GM13976 (cell line): ENCODE measurements at regions not wholly inside any gene's neighbourhood (a gene's known extent, or its start where the extent isn't known, plus 50 kb on each side); places are given as distances from the start of the nearest gene placed in this dataset.
"Not testable (repeated sequence)": the region's sequence is repeated elsewhere in the genome, so short reads cannot be mapped to it uniquely, and the experiment has no call there.

Experiments
- DNase-seq: peaks from one replicate; pipeline ENCODE4 v3.0.0; 2012; ENCODE audit warnings: low spot score
- in situ Hi-C: fragments of 300-500 bp; cut with MboI; formaldehyde crosslinking; loops from one replicate; pipeline ENCODE4 v1.12.0; 2022; ENCODE audit warnings: low sequenced_read_pairs, mixed read lengths, inconsistent platforms; ENCODE audit not compliant: unreplicated experiment
- TF ChIP-seq, protein P1 (sequence below): IDR thresholded peaks from 2 replicates; pipeline ENCODE4 v1.5.1; 2012; ENCODE audit warnings: borderline replicate concordance, mild to moderate bottlenecking; ENCODE audit not compliant: insufficient read depth; ENCODE audit errors: extremely low read depth, missing control alignments, control extremely low read depth

DNA sequence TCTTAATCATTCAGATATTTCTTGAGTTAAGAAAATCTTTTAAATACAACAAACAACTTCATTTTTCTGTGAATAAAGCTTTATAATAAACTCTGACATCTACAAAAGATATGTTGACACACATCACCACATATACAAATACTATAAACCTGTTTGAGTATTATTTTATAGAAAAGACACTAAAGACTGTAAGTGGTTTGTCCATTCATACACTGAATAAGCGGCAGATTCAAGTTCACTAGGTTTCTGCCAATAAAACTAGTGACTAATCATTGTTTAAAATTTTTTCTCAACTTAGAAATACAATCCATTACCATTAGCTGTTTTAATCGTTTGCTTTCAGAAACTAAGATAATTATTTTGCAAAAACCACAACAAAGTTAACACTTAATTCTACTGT is 1900.0 kb downstream of the C4orf33 start:
- no peak for DNase-seq
- in situ Hi-C loops: no loop called here

DNA sequence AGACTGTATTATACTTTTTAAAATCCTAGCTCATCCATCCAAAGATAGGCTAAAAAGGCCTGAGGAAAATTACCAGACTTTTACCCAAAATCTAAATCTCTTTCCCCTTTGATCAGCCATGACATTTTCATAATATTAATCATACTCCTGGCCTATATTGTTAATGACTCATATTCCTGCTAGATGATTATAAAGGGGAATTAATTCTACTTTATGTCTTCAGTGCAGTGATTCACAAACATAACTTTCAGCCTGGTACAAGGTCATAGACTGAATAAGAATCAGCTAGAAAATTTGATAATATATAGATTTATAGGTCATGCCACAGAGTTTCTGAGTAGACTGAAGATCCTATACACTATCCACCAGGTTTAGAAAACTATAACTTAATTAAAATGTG is 1905.4 kb downstream of the C4orf33 start:
- TF ChIP-seq, protein P1, sequence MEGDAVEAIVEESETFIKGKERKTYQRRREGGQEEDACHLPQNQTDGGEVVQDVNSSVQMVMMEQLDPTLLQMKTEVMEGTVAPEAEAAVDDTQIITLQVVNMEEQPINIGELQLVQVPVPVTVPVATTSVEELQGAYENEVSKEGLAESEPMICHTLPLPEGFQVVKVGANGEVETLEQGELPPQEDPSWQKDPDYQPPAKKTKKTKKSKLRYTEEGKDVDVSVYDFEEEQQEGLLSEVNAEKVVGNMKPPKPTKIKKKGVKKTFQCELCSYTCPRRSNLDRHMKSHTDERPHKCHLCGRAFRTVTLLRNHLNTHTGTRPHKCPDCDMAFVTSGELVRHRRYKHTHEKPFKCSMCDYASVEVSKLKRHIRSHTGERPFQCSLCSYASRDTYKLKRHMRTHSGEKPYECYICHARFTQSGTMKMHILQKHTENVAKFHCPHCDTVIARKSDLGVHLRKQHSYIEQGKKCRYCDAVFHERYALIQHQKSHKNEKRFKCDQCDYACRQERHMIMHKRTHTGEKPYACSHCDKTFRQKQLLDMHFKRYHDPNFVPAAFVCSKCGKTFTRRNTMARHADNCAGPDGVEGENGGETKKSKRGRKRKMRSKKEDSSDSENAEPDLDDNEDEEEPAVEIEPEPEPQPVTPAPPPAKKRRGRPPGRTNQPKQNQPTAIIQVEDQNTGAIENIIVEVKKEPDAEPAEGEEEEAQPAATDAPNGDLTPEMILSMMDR: no peak
- in situ Hi-C loops: no loop called here
- no peak for DNase-seq

More for the DNA sequence above, 1900.0 kb downstream of the C4orf33 start:
- TF ChIP-seq, protein P1: no peak

DNA sequence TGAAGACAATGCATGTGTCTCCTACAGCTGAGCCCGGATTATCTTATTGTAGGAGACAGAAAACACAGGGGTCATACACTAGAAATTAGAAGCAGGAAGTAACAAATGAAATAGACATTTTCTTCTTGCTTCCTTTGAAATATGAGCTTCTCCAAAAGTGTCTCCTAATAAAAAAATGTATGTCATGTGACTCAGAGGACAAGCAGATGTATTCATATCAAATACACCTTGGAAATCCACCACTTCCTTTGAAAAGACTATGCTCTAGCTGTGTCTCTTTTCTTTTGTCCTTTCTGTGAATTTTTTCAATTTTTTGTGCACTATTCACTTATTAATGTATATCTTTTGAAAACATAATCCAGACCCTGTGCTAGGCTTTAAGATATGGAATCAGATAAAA is 1906.2 kb downstream of the C4orf33 start:
- TF ChIP-seq, protein P1: no peak
- no peak for DNase-seq
- in situ Hi-C loops: no loop called here

DNA sequence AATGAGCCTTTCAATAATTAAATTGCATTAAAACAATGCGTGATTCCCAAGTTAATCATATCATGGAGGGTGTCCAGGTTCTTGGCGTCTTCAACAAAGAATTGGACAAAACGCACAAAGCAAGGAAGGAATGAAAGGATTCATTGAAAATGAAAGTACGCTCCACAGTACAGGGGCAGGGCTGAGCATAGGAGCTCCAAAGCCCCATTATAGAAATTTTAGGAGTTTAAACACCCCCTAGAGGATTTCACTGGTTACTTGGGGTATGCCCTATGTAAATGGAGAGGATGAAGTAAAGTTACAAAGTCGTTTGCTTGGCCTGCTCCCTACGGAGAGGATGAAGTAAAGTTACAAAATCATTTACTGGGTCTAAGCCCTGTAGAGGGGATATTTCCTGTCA is 1910.4 kb downstream of the C4orf33 start:
- in situ Hi-C loops: no loop called here
- no peak for DNase-seq

DNA sequence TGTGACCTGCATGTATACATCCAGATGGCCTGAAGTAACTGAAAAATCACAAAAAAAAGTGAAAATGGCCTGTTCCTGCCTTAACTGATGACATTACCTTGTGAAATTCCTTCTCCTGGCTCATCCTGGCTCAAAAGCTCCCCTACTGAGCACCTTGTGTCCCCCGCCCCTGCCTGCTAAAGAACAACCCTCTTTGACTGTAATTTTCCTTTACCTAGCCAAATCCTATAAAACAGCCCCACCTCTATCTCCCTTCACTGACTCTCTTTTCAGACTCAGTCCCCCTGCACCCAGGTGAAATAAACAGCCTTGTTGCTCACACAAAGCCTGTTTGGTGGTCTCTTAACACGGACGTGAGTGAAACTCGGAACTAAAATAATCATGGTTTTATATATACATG is 1916.0 kb downstream of the C4orf33 start:
- DNase-seq, in situ Hi-C loops: not testable (repeated sequence)

More for the DNA sequence above, 1910.4 kb downstream of the C4orf33 start:
- TF ChIP-seq, protein P1: no peak

DNA sequence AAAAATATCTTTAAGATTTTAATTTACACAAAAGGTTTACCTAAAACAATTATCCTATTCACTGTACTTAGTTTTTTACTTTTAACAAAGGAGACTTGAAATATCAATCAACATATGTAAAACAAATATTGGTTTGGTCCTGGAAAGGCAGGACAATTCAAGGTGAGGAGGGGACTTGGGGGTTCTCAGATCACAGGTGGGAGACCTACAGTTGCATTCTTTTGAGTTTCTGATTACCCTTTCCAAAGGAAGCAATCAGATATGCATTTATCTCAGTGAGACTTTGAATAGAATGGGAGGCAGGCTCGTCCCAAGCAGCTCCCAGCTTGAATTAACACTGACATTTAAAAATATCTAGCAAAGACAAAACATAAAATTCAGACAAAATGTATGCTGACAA is 1917.3 kb downstream of the C4orf33 start:
- TF ChIP-seq, protein P1: no peak
- DNase-seq: no peak

DNA sequence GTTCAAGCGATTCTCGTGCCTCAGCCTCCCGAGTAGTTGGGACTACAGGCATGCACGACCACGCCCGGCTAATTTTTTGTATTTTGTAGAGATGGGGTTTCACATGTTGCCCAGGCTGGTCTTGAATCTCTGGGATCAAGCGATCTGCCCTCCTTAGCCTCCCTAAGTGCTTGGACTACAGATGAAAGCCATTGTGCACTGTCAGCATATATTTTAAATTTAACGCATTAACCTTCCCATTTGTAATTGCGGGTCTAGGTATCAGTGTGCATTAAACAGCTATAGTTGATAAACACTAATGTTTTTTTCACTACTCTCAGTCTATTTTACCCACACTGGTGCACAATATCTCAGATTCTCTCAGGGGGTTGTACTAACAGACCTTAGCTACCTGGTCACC is 1930.8 kb downstream of the C4orf33 start:
- DNase-seq: no peak
- in situ Hi-C loops: no loop called here
- TF ChIP-seq, protein P1: no peak

More for the DNA sequence above, 1917.3 kb downstream of the C4orf33 start:
- in situ Hi-C loops: no loop called here
